NCI-H1105 (cell line): ENCODE measurements at regions not wholly inside any gene's neighbourhood (a gene's known extent, or its start where the extent isn't known, plus 50 kb on each side); places are given as distances from the start of the nearest gene placed in this dataset.
"Not testable (repeated sequence)": the region's sequence is repeated elsewhere in the genome, so short reads cannot be mapped to it uniquely, and the experiment has no call there.

ENCODE experiments used
- DNase-seq: peaks from one replicate; lab custom pipeline; 2025; lab: John Stamatoyannopoulos, UW

- not testable (repeated sequence) for DNase-seq
Measured at GRCh38 chr10:35263827-35264226, 72.5 kb upstream of the CCNY start.

DNA sequence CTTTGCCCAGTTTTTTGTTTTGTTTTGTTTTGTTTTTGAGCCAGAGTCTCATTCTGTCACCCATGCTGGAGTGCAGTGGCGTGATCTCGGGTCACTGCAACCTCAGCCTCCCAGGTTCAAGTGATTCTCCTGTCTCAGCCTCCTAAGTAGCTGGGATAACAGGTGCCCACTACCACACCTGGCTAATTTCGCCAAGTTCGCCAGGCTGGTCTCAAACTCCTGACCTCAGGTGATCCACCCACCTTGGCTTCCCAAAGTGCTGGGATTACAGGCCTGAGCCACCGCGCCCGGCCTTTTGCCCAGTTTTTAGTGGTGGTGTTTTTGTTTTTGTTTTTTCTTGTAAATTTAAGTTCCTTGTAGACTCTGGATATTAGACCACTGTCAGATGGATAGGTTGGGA lies 71.7 kb upstream of the CCNY start:
- DNase-seq = not testable (repeated sequence)

- no peak for DNase-seq
Measured at GRCh38 chr10:35265435-35265834, 70.9 kb upstream of the CCNY start.

- no peak for DNase-seq
Measured at GRCh38 chr10:35268323-35268722, 68.0 kb upstream of the CCNY start.

- no peak for DNase-seq
Measured at GRCh38 chr10:35268791-35269257, 67.5 kb upstream of the CCNY start.

GRCh38 chr10:35270100-35270499 lies 66.2 kb upstream of the CCNY start:
- no peak for DNase-seq

- no peak for DNase-seq
Measured at GRCh38 chr10:35271086-35271858, 65.0 kb upstream of the CCNY start.

DNA sequence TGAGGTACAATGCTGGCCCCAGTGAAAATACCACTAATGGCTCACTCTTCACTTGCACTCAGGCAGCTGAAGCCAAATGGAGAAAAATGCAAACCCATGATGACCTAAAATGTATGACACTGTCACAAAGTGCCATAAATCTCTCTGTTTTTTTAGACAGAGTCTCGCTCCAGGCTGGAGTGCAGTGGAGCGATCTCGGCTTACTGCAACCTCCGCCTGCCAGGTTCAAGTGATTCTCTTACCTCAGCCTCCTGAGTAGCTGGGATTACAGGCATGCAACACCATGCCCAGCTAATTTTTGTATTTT lies 64.5 kb upstream of the CCNY start:
- peak; percentile 14 for DNase-seq

DNA sequence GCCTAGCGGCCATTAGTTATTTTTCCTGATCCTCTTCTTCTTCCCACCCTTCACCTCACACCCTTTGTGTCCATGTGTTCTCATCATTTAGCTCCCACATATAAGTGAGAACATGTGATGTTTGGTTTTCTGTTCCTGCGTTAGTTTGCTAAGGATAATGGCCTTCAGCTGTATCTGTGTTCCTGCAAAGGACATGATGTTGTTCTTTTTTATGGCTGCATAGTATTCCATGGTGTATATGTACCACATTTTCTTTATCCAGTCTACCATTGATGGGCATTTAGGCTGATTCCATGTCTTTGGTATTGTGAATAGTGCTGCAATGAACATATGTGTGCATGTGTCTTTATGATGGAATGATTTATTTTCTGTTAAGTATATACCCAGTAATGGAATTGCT lies 63.9 kb upstream of the CCNY start:
- DNase-seq = not testable (repeated sequence)

GRCh38 chr10:35273994-35274393 lies 62.3 kb upstream of the CCNY start:
- DNase-seq = not testable (repeated sequence)

DNA sequence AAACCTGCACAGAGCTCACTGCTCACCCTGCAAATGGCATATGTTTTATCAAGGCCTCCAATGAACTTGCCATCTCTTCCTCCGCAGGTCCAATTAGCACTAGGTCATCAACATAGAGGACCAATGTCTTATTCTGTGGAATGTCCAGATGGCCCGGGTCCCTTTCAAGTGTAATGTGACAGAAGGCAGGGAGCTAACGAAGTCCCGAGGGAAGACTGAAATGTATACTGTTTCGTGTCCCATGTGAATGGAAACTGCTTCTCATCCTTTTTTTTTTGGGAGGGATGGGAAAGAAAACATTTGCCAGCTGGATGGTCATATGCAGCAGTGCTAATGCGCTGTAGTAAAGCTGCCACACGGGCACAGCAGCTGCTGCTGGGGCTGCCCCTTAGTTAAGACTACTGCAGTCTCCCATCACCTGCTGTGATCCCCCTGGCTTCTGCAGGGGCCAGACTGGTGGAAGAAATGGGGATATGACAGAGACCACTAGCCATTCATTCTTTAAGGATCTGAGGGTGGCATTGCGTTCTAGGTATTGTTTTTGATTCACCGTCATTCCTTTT lies 61.7 kb upstream of the CCNY start:
- DNase-seq = no peak

GRCh38 chr10:35276889-35277288 lies 59.4 kb upstream of the CCNY start:
- no peak for DNase-seq

- not testable (repeated sequence) for DNase-seq
Measured at GRCh38 chr10:35280246-35280645, 56.1 kb upstream of the CCNY start.
